Transverse colon (tissue), 4 donors: ENCODE measurements at regions not wholly inside any gene's neighbourhood (a gene's known extent, or its start where the extent isn't known, plus 50 kb on each side); places are given as distances from the start of the nearest gene placed in this dataset.

Experiments
- DNase-seq: peaks from one replicate; pipeline ENCODE4 v3.0.0-alpha.2; 2019
- H3K27ac ChIP-seq, 4 donors: fragments of 200-600 bp; sonication (generic); 2 replicates each; pipeline ENCODE4 v1.5.1; 2016 to 2018; ENCODE audit warnings: inconsistent platforms in 4 of 4
- H3K27me3 ChIP-seq: fragments of 200-600 bp; sonication (generic); 2 replicates; pipeline ENCODE4 v1.5.1; 2017; ENCODE audit warnings: inconsistent platforms
- H3K36me3 ChIP-seq, 4 donors: fragments of 200-600 bp; sonication (generic); 2 replicates each; pipeline ENCODE4 v1.5.1; 2017 to 2019; ENCODE audit warnings: inconsistent platforms in 4 of 4
- H3K4me1 ChIP-seq, 4 donors: fragments of 200-600 bp; sonication (generic); 2 replicates each; pipeline ENCODE4 v1.5.1; 2017 to 2020; ENCODE audit warnings: inconsistent platforms in 4 of 4
- H3K4me3 ChIP-seq, 4 donors: fragments of 200-600 bp; sonication (generic); 1 replicate in 1 of 4; 2 replicates in 3 of 4; pipeline versions ENCODE4 v1.5.1 to v1.6.1; 2017 to 2019; ENCODE audit warnings: inconsistent platforms in 4 of 4
- H3K9me3 ChIP-seq, 2 donors: fragments of 200-600 bp; sonication (generic); 2 replicates each; pipeline ENCODE4 v1.5.1; 2017 to 2019; ENCODE audit warnings: inconsistent platforms in 2 of 2
- EP300 ChIP-seq: sonication (generic); formaldehyde crosslinking; IDR thresholded peaks from one replicate; pipeline ENCODE4 v1.6.1; 2017; ENCODE audit warnings: antibody characterized with exemption, low read depth
- POLR2A ChIP-seq: fragments of 450-650 bp; IDR thresholded peaks from one replicate; pipeline ENCODE4 v1.6.1; 2016; ENCODE audit warnings: antibody characterized with exemption, mild to moderate bottlenecking, moderate library complexity
- POLR2AphosphoS5 ChIP-seq, 3 donors: sonication (generic); formaldehyde crosslinking; IDR thresholded peaks; one replicate each; pipeline ENCODE4 v1.6.1; 2016; ENCODE audit warnings: antibody characterized with exemption in 3 of 3
- WGBS, 2 donors: methylation state at CpG; one replicate each; pipeline ENCODE4 v1.1.5; 2018; ENCODE audit warnings: low coverage in 1 of 2; 5-methylcytosine and 5-hydroxymethylcytosine counted together
- in situ Hi-C, 4 donors: fragments of 200-750 bp; cut with MboI; loops; one replicate each; pipeline versions ENCODE4 v1.15.0 to v1.15.1; 2017; ENCODE audit warnings: low sequenced_read_pairs in 3 of 4, low pct_ligation_motif_present in 1 of 4, low pct_unique_long_range_greater_than_20kb in 1 of 4
- intact Hi-C: fragments of 100-400 bp; cut with DNase I; formaldehyde crosslinking; loops from one replicate; pipeline ENCODE4 v1.15.1; 2023; ENCODE audit warnings: low total_unique reads
- TF ChIP-seq, protein P1 (sequence below), 5 experiments: fragments of 200-600 bp in 3 of 5; fragments of 450-650 bp in 2 of 5; sonication (generic) in 3 of 5; IDR thresholded peaks; 1 replicate in 2 of 5; 2 replicates in 3 of 5; pipeline ENCODE4 v1.5.1; 2016 to 2017; ENCODE audit warnings: antibody characterized with exemption in 5 of 5, inconsistent platforms in 3 of 5, mild to moderate bottlenecking in 2 of 5, moderate library complexity in 1 of 5

DNA sequence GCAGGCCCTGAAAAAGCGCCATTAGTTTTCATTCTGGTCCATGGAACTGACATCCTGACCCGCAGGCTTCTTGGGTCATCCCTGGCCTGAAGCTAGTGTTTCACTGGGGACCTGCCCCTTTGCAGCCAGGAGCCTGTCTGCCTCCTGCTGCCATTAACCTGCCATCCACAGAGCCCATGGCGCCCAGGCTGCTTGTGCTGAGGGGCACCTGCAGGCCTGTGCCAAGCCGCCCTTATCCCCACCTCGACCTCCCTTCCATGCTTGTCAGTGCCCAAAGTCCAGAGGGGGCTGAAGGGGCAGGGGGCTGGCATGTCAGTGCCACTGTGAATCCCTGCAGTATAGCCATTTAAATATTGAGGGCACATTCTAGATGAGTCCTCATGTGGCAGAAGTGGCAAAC lies 207.6 kb upstream of the USP25 start:
- intact Hi-C loops, result no loop called here
- WGBS, 2 donors, result 83% methylated on average over 5 of the region's 5 CpGs; no CpG with 5 or more reads in 1 of the 2 donors
- Histone ChIP-seq H3K4me1 (no peaks in the 10 kb centered on the region), H3K9me3 (no peaks in the 10 kb centered on the region), H3K36me3 (no peaks in the 10 kb centered on the region), H3K4me3 (no peak overlapping the region), H3K27ac (no peak overlapping the region), H3K27me3 (no peaks in the 10 kb centered on the region)
- no peak for DNase-seq
- no peak for TF ChIP-seq POLR2AphosphoS5 (IDR thresholded peaks at IDR 0.05)
- no peak for TF ChIP-seq POLR2A
- TF ChIP-seq, protein P1, sequence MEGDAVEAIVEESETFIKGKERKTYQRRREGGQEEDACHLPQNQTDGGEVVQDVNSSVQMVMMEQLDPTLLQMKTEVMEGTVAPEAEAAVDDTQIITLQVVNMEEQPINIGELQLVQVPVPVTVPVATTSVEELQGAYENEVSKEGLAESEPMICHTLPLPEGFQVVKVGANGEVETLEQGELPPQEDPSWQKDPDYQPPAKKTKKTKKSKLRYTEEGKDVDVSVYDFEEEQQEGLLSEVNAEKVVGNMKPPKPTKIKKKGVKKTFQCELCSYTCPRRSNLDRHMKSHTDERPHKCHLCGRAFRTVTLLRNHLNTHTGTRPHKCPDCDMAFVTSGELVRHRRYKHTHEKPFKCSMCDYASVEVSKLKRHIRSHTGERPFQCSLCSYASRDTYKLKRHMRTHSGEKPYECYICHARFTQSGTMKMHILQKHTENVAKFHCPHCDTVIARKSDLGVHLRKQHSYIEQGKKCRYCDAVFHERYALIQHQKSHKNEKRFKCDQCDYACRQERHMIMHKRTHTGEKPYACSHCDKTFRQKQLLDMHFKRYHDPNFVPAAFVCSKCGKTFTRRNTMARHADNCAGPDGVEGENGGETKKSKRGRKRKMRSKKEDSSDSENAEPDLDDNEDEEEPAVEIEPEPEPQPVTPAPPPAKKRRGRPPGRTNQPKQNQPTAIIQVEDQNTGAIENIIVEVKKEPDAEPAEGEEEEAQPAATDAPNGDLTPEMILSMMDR (IDR thresholded peaks at IDR 0.05), result no peak
- no peak for TF ChIP-seq EP300
- in situ Hi-C loops, result no loop called here

DNA sequence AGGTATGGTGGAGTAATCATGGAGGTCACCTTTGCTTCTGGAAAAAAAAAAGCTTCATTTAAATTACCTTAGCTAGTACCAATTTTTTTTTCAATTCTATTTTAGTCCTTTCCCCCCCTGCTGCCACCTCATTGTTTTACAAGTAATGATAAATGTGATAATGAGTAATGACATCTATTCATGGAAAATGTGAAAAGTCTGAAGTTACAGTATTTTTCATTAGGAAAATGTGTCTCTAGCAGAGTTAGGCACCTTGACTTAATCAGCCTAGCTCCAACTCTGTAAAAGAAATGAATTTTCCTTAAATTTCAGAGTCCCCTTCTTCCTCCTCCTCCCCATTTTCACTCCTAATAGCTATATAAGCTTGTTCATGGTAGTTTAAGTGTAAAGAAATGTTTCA lies 204.9 kb upstream of the USP25 start:
- Histone ChIP-seq H3K4me1 (no peaks in the 10 kb centered on the region), H3K36me3 (no peaks in the 10 kb centered on the region), H3K27me3 (no peaks in the 10 kb centered on the region), H3K27ac (no peak overlapping the region), H3K9me3 (no peaks in the 10 kb centered on the region), H3K4me3 (no peak overlapping the region)
- DNase-seq, result no peak
- intact Hi-C loops, result no loop called here
- in situ Hi-C loops, result no loop called here
- TF ChIP-seq EP300, result no peak
- TF ChIP-seq POLR2A, result no peak
- TF ChIP-seq POLR2AphosphoS5 (IDR thresholded peaks at IDR 0.05), result no peak
- TF ChIP-seq, protein P1 (IDR thresholded peaks at IDR 0.05), result no peak

DNA sequence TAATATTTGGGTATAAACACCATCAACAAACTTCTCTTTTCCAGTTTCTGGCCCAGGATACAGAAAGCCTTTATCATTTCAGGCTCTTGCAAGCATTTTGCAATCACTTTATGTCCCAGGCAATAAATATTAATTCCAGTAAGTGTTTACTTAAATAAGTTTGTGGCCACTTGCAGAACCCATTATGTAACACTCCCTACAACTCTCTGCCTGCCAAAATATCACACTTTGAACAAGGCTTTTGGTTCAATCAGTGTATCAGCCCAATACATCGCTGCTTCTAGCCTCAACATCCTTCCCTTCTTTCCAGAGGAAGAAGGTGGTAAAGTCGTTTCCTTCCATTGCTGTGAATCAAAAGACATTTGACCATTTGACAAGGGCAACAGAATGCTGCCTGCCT lies 203.0 kb upstream of the USP25 start:
- Histone ChIP-seq H3K27me3 (no peaks in the 10 kb centered on the region), H3K4me1 (no peaks in the 10 kb centered on the region), H3K36me3 (no peaks in the 10 kb centered on the region), H3K4me3 (no peak overlapping the region), H3K9me3 (no peaks in the 10 kb centered on the region), H3K27ac (no peak overlapping the region)
- TF ChIP-seq POLR2A (no peak), EP300 (no peak), POLR2AphosphoS5 (IDR thresholded peaks at IDR 0.05) (no peak)
- TF ChIP-seq, protein P1 (IDR thresholded peaks at IDR 0.05), result no peak
- 57% methylated on average over 2 of the region's 2 CpGs; no CpG with 5 or more reads in 1 of the 2 donors for WGBS, 2 donors
- in situ Hi-C loops, result no loop called here
- no peak for DNase-seq
- intact Hi-C loops, result no loop called here

- TF ChIP-seq, protein P1 (IDR thresholded peaks at IDR 0.05), result no peak
- TF ChIP-seq POLR2A (no peak), POLR2AphosphoS5 (IDR thresholded peaks at IDR 0.05) (no peak), EP300 (no peak)
- Histone ChIP-seq H3K4me3 (no peak overlapping the region), H3K4me1 (no peaks in the 10 kb centered on the region), H3K9me3 (no peaks in the 10 kb centered on the region), H3K27ac (no peak overlapping the region), H3K27me3 (no peaks in the 10 kb centered on the region), H3K36me3 (no peaks in the 10 kb centered on the region)
- 61 to 64% methylated on average over 2 of the region's 2 CpGs for WGBS, 2 donors
- intact Hi-C loops (no loop called here), in situ Hi-C loops (no loop called here)
- DNase-seq, result no peak
Observed at GRCh38 chr21:15528346-15528745, 201.4 kb upstream of the USP25 start.
